ENCODE measurements at regions not wholly inside any gene's neighbourhood (a gene's known extent, or its start where the extent isn't known, plus 50 kb on each side); places are given as distances from the start of the nearest gene placed in this dataset.

DNA sequence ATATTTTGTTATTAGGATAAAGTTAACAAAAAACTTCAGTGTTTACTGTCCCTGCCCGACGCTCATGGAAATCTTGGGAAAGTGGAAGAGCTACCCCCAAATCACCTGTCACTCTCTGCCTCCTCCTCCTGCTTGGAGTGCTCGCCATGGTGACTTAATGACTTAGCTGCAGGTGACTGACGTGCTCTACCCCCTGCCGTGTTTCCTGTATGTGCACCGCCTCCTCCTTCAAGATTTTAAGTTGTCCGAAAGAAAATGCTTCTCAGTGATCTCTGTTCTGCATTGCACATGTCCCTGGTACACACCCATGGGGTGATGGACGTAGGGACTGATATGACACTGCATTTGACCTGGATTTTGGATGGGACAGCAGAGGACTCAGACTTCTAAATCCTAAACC lies 338.8 kb upstream of the SHH start:
- TF ChIP-seq, protein P1, sequence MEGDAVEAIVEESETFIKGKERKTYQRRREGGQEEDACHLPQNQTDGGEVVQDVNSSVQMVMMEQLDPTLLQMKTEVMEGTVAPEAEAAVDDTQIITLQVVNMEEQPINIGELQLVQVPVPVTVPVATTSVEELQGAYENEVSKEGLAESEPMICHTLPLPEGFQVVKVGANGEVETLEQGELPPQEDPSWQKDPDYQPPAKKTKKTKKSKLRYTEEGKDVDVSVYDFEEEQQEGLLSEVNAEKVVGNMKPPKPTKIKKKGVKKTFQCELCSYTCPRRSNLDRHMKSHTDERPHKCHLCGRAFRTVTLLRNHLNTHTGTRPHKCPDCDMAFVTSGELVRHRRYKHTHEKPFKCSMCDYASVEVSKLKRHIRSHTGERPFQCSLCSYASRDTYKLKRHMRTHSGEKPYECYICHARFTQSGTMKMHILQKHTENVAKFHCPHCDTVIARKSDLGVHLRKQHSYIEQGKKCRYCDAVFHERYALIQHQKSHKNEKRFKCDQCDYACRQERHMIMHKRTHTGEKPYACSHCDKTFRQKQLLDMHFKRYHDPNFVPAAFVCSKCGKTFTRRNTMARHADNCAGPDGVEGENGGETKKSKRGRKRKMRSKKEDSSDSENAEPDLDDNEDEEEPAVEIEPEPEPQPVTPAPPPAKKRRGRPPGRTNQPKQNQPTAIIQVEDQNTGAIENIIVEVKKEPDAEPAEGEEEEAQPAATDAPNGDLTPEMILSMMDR (IDR thresholded peaks at IDR 0.05): no peak
- no peak for TF ChIP-seq POLR2A (IDR thresholded peaks at IDR 0.05)

All from esophagus squamous epithelium (tissue), 4 donors.